ENCODE measurements at regions not wholly inside any gene's neighbourhood (a gene's known extent, or its start where the extent isn't known, plus 50 kb on each side); places are given as distances from the start of the nearest gene placed in this dataset.

DNA sequence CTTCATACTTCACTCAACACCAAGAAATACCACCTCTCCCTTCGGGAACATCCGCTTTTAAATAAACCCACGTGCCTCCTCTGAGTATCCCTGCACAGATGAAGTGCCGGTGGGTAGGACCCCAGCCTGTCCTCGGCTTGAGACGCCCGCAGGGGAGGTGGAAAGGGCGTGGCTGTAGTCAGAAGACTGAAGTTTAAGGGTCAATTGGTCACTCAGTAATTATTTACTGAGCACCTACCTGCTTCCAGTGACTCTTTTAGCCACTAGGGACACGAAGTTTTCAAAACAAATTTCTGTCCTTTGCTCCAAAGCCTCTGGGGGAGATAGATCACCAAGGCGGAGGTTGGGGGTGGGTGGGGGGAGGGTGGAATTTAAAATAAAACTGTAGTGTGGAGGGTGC is 309.4 kb downstream of the VRK1 start:
- Mint-ChIP-seq H3K9me3 (peaks cover 26% of the 10 kb centered on the region), H3K27me3 (ENCODE audit: low read depth, poor library complexity) (peaks cover 15% of the 10 kb centered on the region), H3K4me3 (no peak overlapping the region), H3K36me3 (ENCODE audit: low read depth) (no peaks in the 10 kb centered on the region), H3K4me1 (peaks cover 22% of the 10 kb centered on the region), H3K27ac (no peak overlapping the region)
- TF ChIP-seq, protein P1, sequence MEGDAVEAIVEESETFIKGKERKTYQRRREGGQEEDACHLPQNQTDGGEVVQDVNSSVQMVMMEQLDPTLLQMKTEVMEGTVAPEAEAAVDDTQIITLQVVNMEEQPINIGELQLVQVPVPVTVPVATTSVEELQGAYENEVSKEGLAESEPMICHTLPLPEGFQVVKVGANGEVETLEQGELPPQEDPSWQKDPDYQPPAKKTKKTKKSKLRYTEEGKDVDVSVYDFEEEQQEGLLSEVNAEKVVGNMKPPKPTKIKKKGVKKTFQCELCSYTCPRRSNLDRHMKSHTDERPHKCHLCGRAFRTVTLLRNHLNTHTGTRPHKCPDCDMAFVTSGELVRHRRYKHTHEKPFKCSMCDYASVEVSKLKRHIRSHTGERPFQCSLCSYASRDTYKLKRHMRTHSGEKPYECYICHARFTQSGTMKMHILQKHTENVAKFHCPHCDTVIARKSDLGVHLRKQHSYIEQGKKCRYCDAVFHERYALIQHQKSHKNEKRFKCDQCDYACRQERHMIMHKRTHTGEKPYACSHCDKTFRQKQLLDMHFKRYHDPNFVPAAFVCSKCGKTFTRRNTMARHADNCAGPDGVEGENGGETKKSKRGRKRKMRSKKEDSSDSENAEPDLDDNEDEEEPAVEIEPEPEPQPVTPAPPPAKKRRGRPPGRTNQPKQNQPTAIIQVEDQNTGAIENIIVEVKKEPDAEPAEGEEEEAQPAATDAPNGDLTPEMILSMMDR (IDR thresholded peaks at IDR 0.05) = no peak
- no peak for DNase-seq

GRCh38 chr14:97107080-97107479 is 309.9 kb downstream of the VRK1 start:
- DNase-seq = no peak
- H3K4me1 Mint-ChIP-seq = peaks cover 22% of the 10 kb centered on the region
- TF ChIP-seq, protein P1 (IDR thresholded peaks at IDR 0.05) = no peak
- H3K9me3 Mint-ChIP-seq = peaks cover 26% of the 10 kb centered on the region
- no peak overlapping the region for H3K4me3 Mint-ChIP-seq
- no peak overlapping the region for H3K27ac Mint-ChIP-seq
- H3K27me3 Mint-ChIP-seq (ENCODE audit: low read depth, poor library complexity) = peaks cover 15% of the 10 kb centered on the region
- H3K36me3 Mint-ChIP-seq (ENCODE audit: low read depth) = no peaks in the 10 kb centered on the region

GRCh38 chr14:97107760-97108159 is 310.6 kb downstream of the VRK1 start:
- DNase-seq = no peak
- H3K4me3 Mint-ChIP-seq = no peak overlapping the region
- H3K9me3 Mint-ChIP-seq = peaks cover 26% of the 10 kb centered on the region
- TF ChIP-seq, protein P1 (IDR thresholded peaks at IDR 0.05) = no peak
- no peaks in the 10 kb centered on the region for H3K36me3 Mint-ChIP-seq (ENCODE audit: low read depth)
- H3K27ac Mint-ChIP-seq = no peak overlapping the region
- H3K27me3 Mint-ChIP-seq (ENCODE audit: low read depth, poor library complexity) = peaks cover 10% of the 10 kb centered on the region
- H3K4me1 Mint-ChIP-seq = peaks cover 22% of the 10 kb centered on the region

DNA sequence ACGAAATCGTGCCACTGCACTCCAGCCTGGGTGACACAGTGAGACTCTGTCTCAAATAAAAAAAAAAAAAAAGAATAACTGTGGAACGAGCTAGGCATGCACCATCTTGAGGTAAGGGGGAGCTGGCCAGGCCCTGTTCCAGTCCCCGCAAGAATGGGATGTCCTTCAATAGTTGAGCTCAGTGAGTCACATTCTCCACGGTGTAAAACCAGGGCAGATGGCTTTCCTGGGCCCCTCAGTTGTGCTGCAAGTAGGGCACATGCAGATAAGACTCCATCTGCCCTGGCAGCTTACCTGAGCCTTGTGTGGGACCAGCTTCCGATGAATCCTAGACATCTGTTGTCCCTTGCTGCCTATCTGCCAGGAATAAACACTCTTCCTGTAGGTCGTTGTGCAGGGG is 312.1 kb downstream of the VRK1 start:
- no peak for DNase-seq
- TF ChIP-seq, protein P1 (IDR thresholded peaks at IDR 0.05) = no peak
- Mint-ChIP-seq H3K27me3 (ENCODE audit: low read depth, poor library complexity) (peaks cover 7% of the 10 kb centered on the region), H3K4me3 (no peak overlapping the region), H3K27ac (no peak overlapping the region), H3K9me3 (peaks cover 26% of the 10 kb centered on the region), H3K4me1 (peaks cover 28% of the 10 kb centered on the region), H3K36me3 (ENCODE audit: low read depth) (no peaks in the 10 kb centered on the region)

GRCh38 chr14:97113339-97113738 is 316.2 kb downstream of the VRK1 start:
- Mint-ChIP-seq H3K4me3 (no peak overlapping the region), H3K9me3 (peaks cover 18% of the 10 kb centered on the region), H3K27me3 (ENCODE audit: low read depth, poor library complexity) (peaks cover 13% of the 10 kb centered on the region), H3K4me1 (peaks cover 26% of the 10 kb centered on the region), H3K27ac (no peak overlapping the region), H3K36me3 (ENCODE audit: low read depth) (no peaks in the 10 kb centered on the region)
- TF ChIP-seq, protein P1 (IDR thresholded peaks at IDR 0.05) = no peak
- no peak for DNase-seq

GRCh38 chr14:97116546-97116945 is 319.4 kb downstream of the VRK1 start:
- Mint-ChIP-seq H3K27ac (no peak overlapping the region), H3K36me3 (ENCODE audit: low read depth) (no peaks in the 10 kb centered on the region), H3K4me3 (no peak overlapping the region), H3K9me3 (no peaks in the 10 kb centered on the region), H3K27me3 (ENCODE audit: low read depth, poor library complexity) (peaks cover 14% of the 10 kb centered on the region), H3K4me1 (peaks cover 32% of the 10 kb centered on the region)
- TF ChIP-seq, protein P1 (IDR thresholded peaks at IDR 0.05) = no peak
- no peak for DNase-seq

All from nephron progenitor cell (in vitro differentiated cells).